ENCODE measurements at regions not wholly inside any gene's neighbourhood (a gene's known extent, or its start where the extent isn't known, plus 50 kb on each side); places are given as distances from the start of the nearest gene placed in this dataset.

- Histone ChIP-seq H3K27ac (replicated peaks) (no peak overlapping the region), H3K4me3 (replicated peaks; ENCODE audit: insufficient read depth, low read length) (no peak overlapping the region), H3K27me3 (ENCODE audit: insufficient read depth, poor library complexity, severe bottlenecking) (no peaks in the 10 kb centered on the region)
- TF ChIP-seq SPI1 (IDR thresholded peaks at IDR 0.05; ENCODE audit: borderline replicate concordance, low read depth) (no peak), POLR2AphosphoS5 (IDR thresholded peaks at IDR 0.05; ENCODE audit: low read depth) (no peak), GABPA (IDR thresholded peaks at IDR 0.05; ENCODE audit: low read depth) (no peak)
- TF ChIP-seq, protein P1, sequence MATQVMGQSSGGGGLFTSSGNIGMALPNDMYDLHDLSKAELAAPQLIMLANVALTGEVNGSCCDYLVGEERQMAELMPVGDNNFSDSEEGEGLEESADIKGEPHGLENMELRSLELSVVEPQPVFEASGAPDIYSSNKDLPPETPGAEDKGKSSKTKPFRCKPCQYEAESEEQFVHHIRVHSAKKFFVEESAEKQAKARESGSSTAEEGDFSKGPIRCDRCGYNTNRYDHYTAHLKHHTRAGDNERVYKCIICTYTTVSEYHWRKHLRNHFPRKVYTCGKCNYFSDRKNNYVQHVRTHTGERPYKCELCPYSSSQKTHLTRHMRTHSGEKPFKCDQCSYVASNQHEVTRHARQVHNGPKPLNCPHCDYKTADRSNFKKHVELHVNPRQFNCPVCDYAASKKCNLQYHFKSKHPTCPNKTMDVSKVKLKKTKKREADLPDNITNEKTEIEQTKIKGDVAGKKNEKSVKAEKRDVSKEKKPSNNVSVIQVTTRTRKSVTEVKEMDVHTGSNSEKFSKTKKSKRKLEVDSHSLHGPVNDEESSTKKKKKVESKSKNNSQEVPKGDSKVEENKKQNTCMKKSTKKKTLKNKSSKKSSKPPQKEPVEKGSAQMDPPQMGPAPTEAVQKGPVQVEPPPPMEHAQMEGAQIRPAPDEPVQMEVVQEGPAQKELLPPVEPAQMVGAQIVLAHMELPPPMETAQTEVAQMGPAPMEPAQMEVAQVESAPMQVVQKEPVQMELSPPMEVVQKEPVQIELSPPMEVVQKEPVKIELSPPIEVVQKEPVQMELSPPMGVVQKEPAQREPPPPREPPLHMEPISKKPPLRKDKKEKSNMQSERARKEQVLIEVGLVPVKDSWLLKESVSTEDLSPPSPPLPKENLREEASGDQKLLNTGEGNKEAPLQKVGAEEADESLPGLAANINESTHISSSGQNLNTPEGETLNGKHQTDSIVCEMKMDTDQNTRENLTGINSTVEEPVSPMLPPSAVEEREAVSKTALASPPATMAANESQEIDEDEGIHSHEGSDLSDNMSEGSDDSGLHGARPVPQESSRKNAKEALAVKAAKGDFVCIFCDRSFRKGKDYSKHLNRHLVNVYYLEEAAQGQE (IDR thresholded peaks at IDR 0.05; ENCODE audit: insufficient replicate concordance, low read depth) = no peak
- no peak for DNase-seq (ENCODE audit: low read depth in 1 of 2, low spot score in 1 of 2)
Observed at GRCh38 chr12:131443019-131444000, 267.6 kb upstream of the SFSWAP start.

GRCh38 chr12:131444220-131445164 is 266.4 kb upstream of the SFSWAP start:
- Histone ChIP-seq H3K27me3 (ENCODE audit: insufficient read depth, poor library complexity, severe bottlenecking) (no peaks in the 10 kb centered on the region), H3K4me3 (replicated peaks; ENCODE audit: insufficient read depth, low read length) (no peak overlapping the region), H3K27ac (replicated peaks) (no peak overlapping the region)
- TF ChIP-seq, protein P1 (IDR thresholded peaks at IDR 0.05; ENCODE audit: insufficient replicate concordance, low read depth) = no peak
- TF ChIP-seq SPI1 (IDR thresholded peaks at IDR 0.05; ENCODE audit: borderline replicate concordance, low read depth) (no peak), POLR2AphosphoS5 (IDR thresholded peaks at IDR 0.05; ENCODE audit: low read depth) (no peak)
- no peak for DNase-seq (ENCODE audit: low read depth in 1 of 2, low spot score in 1 of 2)

DNA sequence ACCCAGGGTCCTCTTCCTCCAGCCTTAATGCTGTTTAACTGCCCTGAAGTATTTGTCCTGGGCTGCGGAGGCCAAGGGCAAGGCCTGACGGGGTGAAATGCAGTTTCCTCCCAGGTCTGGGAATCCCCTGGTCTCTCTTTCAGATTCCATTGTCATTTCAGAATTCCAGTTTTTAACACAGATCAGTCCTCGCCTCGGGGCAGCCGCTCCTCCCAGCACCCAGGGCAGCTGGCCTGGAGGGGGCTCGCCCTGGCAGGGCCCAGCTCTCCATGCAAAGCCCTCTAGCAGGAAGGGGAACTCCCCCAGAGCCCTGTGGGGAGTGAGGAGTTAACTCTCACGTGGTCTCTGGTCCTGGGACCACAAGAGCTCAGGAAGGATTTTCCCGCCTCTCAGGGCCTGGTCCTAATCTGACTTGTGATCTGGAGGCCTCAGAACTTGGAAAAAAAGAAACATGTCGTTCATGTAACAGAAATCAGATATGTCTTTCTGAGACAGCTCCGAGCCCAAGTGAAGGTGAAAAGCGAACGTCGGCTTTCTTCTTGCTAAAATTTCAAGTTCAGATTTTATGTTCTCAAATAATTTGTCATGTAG is 265.6 kb upstream of the SFSWAP start:
- Histone ChIP-seq H3K4me3 (replicated peaks; ENCODE audit: insufficient read depth, low read length) (no peak overlapping the region), H3K27me3 (ENCODE audit: insufficient read depth, poor library complexity, severe bottlenecking) (no peaks in the 10 kb centered on the region), H3K27ac (replicated peaks) (no peak overlapping the region)
- no peak for TF ChIP-seq GABPA (IDR thresholded peaks at IDR 0.05; ENCODE audit: low read depth)
- TF ChIP-seq, protein P2, sequence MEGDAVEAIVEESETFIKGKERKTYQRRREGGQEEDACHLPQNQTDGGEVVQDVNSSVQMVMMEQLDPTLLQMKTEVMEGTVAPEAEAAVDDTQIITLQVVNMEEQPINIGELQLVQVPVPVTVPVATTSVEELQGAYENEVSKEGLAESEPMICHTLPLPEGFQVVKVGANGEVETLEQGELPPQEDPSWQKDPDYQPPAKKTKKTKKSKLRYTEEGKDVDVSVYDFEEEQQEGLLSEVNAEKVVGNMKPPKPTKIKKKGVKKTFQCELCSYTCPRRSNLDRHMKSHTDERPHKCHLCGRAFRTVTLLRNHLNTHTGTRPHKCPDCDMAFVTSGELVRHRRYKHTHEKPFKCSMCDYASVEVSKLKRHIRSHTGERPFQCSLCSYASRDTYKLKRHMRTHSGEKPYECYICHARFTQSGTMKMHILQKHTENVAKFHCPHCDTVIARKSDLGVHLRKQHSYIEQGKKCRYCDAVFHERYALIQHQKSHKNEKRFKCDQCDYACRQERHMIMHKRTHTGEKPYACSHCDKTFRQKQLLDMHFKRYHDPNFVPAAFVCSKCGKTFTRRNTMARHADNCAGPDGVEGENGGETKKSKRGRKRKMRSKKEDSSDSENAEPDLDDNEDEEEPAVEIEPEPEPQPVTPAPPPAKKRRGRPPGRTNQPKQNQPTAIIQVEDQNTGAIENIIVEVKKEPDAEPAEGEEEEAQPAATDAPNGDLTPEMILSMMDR (IDR thresholded peaks at IDR 0.05; ENCODE audit: insufficient read depth, low read length) = no peak
- TF ChIP-seq POLR2AphosphoS5 (IDR thresholded peaks at IDR 0.05; ENCODE audit: low read depth) = no peak
- TF ChIP-seq, protein P1 (IDR thresholded peaks at IDR 0.05; ENCODE audit: insufficient replicate concordance, low read depth) = no peak
- TF ChIP-seq SPI1 (IDR thresholded peaks at IDR 0.05; ENCODE audit: borderline replicate concordance, low read depth) = no peak
- DNase-seq (ENCODE audit: low read depth in 1 of 2, low spot score in 1 of 2) = no peak
